ENCODE measurements at regions not wholly inside any gene's neighbourhood (a gene's known extent, or its start where the extent isn't known, plus 50 kb on each side); places are given as distances from the start of the nearest gene placed in this dataset.

DNA sequence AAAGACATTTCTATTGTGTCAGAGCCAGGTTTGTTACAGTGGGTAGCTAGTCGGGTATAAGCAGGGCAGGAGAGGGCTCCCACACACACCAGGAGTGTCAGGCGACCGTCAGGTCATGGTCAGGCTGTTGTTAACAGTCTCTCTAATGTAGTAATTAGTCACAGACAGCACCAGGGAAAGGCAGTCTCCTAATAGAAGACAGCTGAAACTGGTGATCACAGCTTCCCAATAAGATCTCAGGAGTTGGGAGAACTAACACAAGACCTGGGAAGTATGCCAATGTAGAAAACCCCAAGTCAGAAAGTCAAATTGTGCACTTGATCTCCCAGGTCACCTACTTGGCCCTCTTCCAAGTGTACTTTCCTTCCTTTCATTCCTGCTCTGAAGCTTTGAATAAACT is 53.0 kb upstream of the GPR6 start:
- Histone ChIP-seq H3K4me1 (ENCODE audit: control insufficient read depth in 2 of 2, insufficient read depth in 2 of 2, low read length in 2 of 2) (peaks cover 0 to under 1% of the 10 kb centered on the region in 2 donors), H3K27me3 (replicated peaks in 1 of 4; ENCODE audit: control extremely low read depth in 1 of 4, control insufficient read depth in 3 of 4, insufficient read depth in 4 of 4, low read length in 3 of 4) (no peaks in the 10 kb centered on the region), H3K9ac (ENCODE audit: low read length) (no peak overlapping the region), H3K27ac (ENCODE audit: low read length in 2 of 2) (no peak overlapping the region), H3K4me3 (ENCODE audit: control extremely low read depth in 1 of 5, extremely low read depth in 1 of 5, insufficient read depth in 1 of 5, low read depth in 2 of 5, low read length in 4 of 5) (no peak overlapping the region), H3K36me3 (replicated peaks in 1 of 2; ENCODE audit: control extremely low read depth in 1 of 2, control insufficient read depth in 1 of 2, extremely low read depth in 1 of 2, insufficient read depth in 2 of 2, low read length in 1 of 2) (no peaks in the 10 kb centered on the region), H3K4me2 (replicated peaks; ENCODE audit: low read depth, low read length, poor library complexity, severe bottlenecking) (no peak overlapping the region), H4K20me1 (ENCODE audit: control insufficient read depth, insufficient read depth, low read length, poor library complexity, severe bottlenecking) (no peaks in the 10 kb centered on the region), H2AFZ (ENCODE audit: insufficient read depth, low read depth, low read length, poor library complexity, severe bottlenecking) (no peak overlapping the region), H3K79me2 (ENCODE audit: control insufficient read depth, insufficient read depth, low read length) (no peaks in the 10 kb centered on the region), H3K9me3 (ENCODE audit: control extremely low read depth in 1 of 3, control insufficient read depth in 2 of 3, insufficient read depth in 1 of 3, low read length in 2 of 3) (no peaks in the 10 kb centered on the region)
- Mint-ChIP-seq H3K4me3 (no peak overlapping the region), H3K4me1 (no peaks in the 10 kb centered on the region), H3K9me3 (ENCODE audit: insufficient read depth) (no peaks in the 10 kb centered on the region), H3K27me3 (peaks cover 23% of the 10 kb centered on the region), H3K27ac (no peak overlapping the region)
- 81% methylated on average over 3 of the region's 3 CpGs for WGBS (ENCODE audit: insufficient coverage)
- ChIA-PET CTCF (no interaction called here), POLR2A (no interaction called here)
- TF ChIP-seq, protein P1, sequence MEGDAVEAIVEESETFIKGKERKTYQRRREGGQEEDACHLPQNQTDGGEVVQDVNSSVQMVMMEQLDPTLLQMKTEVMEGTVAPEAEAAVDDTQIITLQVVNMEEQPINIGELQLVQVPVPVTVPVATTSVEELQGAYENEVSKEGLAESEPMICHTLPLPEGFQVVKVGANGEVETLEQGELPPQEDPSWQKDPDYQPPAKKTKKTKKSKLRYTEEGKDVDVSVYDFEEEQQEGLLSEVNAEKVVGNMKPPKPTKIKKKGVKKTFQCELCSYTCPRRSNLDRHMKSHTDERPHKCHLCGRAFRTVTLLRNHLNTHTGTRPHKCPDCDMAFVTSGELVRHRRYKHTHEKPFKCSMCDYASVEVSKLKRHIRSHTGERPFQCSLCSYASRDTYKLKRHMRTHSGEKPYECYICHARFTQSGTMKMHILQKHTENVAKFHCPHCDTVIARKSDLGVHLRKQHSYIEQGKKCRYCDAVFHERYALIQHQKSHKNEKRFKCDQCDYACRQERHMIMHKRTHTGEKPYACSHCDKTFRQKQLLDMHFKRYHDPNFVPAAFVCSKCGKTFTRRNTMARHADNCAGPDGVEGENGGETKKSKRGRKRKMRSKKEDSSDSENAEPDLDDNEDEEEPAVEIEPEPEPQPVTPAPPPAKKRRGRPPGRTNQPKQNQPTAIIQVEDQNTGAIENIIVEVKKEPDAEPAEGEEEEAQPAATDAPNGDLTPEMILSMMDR (IDR thresholded peaks at IDR 0.05) = no peak
- TF ChIP-seq EZH2 (IDR thresholded peaks at IDR 0.05; ENCODE audit: borderline replicate concordance, insufficient read depth, low read depth, low read length, poor library complexity, severe bottlenecking) = no peak
- DNase-seq = no peak
- intact Hi-C loops (cut with micrococcal nuclease) = no loop called here
- ATAC-seq (ENCODE audit: low read depth) = no peak

DNA sequence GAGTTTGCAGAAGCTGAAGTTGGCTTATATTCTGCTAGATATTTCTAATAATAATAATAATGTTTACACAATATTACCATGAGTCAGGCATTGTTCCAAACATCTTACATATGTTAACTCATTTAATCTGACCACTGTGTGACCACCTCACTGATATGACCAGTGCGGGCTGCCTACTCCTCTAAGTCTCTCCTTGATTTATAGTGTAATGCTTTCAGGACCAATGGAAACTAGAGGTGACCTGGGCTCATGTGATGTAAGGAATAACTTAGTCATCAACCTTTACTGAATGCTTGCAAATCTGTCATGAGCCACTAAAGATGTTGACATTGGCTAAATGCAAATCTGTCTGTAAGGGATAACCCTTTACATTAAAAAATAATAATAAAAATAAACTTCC is 51.1 kb upstream of the GPR6 start:
- Histone ChIP-seq H3K27ac (ENCODE audit: low read length in 2 of 2) (no peak overlapping the region), H3K4me2 (replicated peaks; ENCODE audit: low read depth, low read length, poor library complexity, severe bottlenecking) (no peak overlapping the region), H3K27me3 (replicated peaks in 1 of 4; ENCODE audit: control extremely low read depth in 1 of 4, control insufficient read depth in 3 of 4, insufficient read depth in 4 of 4, low read length in 3 of 4) (no peaks in the 10 kb centered on the region), H3K9me3 (ENCODE audit: control extremely low read depth in 1 of 3, control insufficient read depth in 2 of 3, insufficient read depth in 1 of 3, low read length in 2 of 3) (no peaks in the 10 kb centered on the region), H3K79me2 (ENCODE audit: control insufficient read depth, insufficient read depth, low read length) (no peaks in the 10 kb centered on the region), H4K20me1 (ENCODE audit: control insufficient read depth, insufficient read depth, low read length, poor library complexity, severe bottlenecking) (no peaks in the 10 kb centered on the region), H3K36me3 (replicated peaks in 1 of 2; ENCODE audit: control extremely low read depth in 1 of 2, control insufficient read depth in 1 of 2, extremely low read depth in 1 of 2, insufficient read depth in 2 of 2, low read length in 1 of 2) (no peaks in the 10 kb centered on the region), H3K4me3 (ENCODE audit: control extremely low read depth in 1 of 5, extremely low read depth in 1 of 5, insufficient read depth in 1 of 5, low read depth in 2 of 5, low read length in 4 of 5) (no peak overlapping the region), H3K9ac (ENCODE audit: low read length) (no peak overlapping the region), H2AFZ (ENCODE audit: insufficient read depth, low read depth, low read length, poor library complexity, severe bottlenecking) (no peak overlapping the region), H3K4me1 (ENCODE audit: control insufficient read depth in 2 of 2, insufficient read depth in 2 of 2, low read length in 2 of 2) (peaks cover 6 to 10% of the 10 kb centered on the region in 2 donors)
- DNase-seq (no peak), ATAC-seq (ENCODE audit: low read depth) (no peak)
- H3K4me1 Mint-ChIP-seq = peaks cover 8% of the 10 kb centered on the region
- intact Hi-C loops (cut with micrococcal nuclease) = no loop called here
- no peak overlapping the region for H3K4me3 Mint-ChIP-seq
- WGBS (ENCODE audit: insufficient coverage) = no CpG with 5 or more reads among the region's 1 CpG
- peaks cover 5% of the 10 kb centered on the region for H3K9me3 Mint-ChIP-seq (ENCODE audit: insufficient read depth)
- ChIA-PET POLR2A (no interaction called here), CTCF (no interaction called here)
- TF ChIP-seq, protein P1 (IDR thresholded peaks at IDR 0.05) = no peak
- no peak for TF ChIP-seq EZH2 (IDR thresholded peaks at IDR 0.05; ENCODE audit: borderline replicate concordance, insufficient read depth, low read depth, low read length, poor library complexity, severe bottlenecking)
- H3K27ac Mint-ChIP-seq = no peak overlapping the region
- peaks cover 14% of the 10 kb centered on the region for H3K27me3 Mint-ChIP-seq
